Activated CD4-positive, alpha-beta T cell treated with anti-CD3 and anti-CD28 coated beads, Interleukin-2, Interleukin-4, amounts not matched to agents 100 ng/mL and 50 ng/mL, durations not matched to agents 16 hours and 8 hours (primary cell): ENCODE measurements at regions not wholly inside any gene's neighbourhood (a gene's known extent, or its start where the extent isn't known, plus 50 kb on each side); places are given as distances from the start of the nearest gene placed in this dataset.
A peak's percentile ranks its signal among the peaks of the same experiment; 100 is the strongest.
"Not testable (repeated sequence)": the region's sequence is repeated elsewhere in the genome, so short reads cannot be mapped to it uniquely, and the experiment has no call there.

Experiments used
- DNase-seq: peaks from one replicate; pipeline ENCODE4 v3.0.0-alpha.2; 2020; ENCODE audit warnings: low spot score

DNA sequence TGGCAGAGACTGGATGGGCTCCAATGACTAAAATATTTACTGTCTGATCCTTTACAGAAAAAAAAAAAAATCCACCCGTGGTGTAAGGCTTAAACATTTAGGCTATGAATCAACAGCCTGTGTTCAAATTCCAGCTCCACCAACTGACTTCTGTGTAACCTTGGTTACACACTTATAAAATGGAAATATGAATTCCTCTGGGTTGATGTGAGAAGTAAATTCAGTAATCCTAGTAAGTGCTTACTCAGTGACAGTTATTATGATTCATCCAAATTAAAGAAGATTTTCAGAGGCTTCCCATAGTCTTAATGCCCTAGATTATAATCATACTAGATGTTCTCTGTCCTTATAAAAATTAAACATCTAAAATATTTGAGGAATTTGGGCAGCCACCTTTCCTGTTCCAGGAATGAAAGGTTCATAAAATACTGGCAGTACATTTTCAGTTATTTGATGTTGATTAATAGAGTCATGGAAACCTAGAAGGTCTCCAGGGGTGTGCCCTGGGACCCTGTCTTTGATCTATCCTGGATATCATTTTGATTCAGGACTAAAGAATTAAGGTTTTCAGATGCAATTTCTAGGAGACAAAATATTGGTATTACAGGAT lies 180.3 kb upstream of the ZNF217 start:
- no peak for DNase-seq

GRCh38 chr20:53773066-53773791 lies 179.6 kb upstream of the ZNF217 start:
- not testable (repeated sequence) for DNase-seq

DNA sequence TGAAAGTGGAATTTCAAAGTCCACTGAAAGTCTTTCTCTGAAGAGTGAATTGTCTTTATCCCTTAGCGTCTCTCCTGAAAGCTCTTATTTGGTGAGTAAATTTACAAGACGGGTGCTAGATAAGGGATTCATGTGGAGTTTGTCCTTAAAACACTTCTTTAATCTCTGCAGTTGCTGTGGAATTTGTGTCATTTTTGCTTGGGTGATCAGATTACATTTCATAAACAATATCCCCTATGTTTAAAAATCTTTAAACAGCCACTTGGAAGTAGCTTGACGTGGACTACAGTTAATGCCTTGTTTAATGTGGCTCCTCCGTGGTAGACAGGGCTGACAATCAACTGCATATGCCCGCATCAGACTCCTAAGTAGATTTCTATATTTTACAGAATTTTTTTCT lies 175.4 kb upstream of the ZNF217 start:
- no peak for DNase-seq

- DNase-seq: no peak
These were observed 174.7 kb upstream of the ZNF217 start for GRCh38 chr20:53768329-53768728.

DNA sequence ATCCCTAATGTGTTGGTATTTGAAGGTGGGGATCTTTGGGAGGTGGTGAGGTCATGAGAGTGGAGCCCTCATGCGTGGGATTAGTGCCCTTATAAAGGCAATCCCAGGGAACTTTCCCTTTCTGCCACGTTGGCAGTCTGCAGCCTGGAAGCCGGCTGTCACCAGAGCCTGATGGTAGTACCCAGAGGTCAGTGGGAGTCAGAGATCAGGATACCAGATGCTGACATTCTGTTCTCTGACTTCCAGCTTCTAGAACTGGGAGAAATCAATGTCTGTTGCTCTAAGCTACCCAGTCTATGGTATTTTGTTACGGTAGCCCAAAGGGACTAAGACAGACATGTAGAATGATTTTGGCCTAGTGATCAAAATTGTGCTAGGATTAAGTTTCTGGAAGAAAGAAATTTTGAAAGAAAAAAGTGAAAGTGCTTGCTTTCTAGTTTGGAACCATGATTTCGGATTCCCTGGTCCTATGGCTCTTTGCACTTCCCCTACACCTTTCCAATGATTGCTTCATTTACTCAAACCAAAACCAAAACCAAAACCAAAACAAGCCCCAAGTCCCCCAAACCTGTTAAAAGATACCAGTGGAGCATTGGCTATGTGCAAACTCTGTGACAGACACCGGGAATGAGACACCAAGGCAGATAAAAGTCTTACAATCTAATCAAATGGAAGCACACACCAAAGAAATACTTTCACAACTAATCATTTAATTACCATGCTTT lies 173.7 kb upstream of the ZNF217 start:
- no peak for DNase-seq

DNA sequence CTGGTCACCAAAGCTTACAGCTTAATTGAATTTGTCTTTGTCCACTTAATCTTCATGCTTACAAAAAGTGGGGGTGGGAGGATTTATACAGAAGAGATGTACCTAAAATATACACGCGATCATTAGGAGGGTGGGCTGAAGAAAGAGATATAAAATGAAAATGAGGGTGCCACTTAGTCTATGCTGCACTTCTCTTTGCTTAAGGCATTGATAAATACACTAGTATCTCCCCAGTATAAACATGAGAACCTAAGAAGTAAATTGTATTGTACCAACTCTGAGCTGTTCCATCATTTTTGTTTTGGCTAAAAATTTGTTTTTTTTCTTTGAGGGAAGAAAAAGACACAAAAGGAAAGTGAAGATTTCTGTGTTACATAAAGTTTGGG lies 170.8 kb upstream of the ZNF217 start:
- no peak for DNase-seq

- no peak for DNase-seq
These were observed 170.2 kb upstream of the ZNF217 start for GRCh38 chr20:53763707-53764414.

- not testable (repeated sequence) for DNase-seq
These were observed 168.8 kb upstream of the ZNF217 start for GRCh38 chr20:53762423-53762798.

DNA sequence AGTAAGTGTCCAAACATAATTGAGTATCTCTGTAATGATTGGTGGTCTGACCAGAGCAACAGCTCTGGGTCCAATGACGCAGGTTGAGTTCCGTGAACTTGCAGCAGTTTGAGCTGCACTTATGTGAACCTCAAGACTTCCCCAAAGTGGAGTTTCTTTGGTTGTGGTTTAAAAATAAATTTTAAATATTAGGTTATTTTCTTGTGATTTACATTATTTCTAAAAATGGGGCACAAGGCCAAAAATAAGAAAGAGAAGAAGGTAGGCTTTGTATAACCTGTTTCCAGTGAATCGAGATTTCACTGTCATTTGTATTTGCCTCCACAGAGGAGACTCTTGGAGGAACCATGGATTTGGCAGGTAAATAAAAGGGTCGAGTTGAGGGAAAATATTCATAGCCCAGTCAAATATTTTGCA lies 166.4 kb upstream of the ZNF217 start:
- no peak for DNase-seq

GRCh38 chr20:53757472-53757913 lies 163.9 kb upstream of the ZNF217 start:
- DNase-seq: no peak

DNA sequence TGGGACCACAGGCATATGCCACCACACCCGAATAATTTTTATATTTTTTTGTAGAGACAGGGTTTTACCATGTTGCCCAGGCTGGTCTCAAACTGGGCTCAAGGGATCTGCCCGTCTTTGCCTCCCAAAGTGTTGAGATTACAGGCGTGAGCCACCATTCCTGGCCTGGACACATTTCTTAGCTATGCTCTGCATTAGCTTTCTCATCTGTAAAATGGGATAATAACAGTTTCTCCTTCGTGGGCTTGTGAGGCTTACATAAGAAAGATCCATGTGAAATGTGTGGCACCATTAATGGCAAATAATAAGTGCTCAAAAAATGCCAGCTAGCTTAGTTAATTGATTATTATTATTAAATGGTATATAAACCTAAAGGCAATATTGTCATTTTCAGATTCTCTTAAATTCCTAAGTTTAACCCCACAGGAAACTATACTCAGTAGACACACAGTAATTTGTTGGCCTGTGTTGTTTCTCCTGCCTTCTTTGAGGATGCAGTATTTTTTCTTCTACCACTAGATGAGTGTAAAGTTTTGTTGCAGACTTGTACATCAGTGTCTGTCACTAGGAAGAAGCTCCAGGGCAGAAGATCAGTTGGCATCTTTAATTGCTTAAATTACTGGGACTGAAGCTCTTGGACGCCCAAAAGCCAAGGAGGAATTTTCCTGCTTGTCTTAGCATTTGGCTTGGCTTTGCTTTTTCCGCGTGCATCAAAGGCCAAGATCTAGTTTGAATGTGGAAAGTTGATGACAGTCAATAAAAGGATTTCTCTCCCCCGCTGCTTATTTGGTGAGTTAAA lies 162.3 kb upstream of the ZNF217 start:
- DNase-seq: no peak

- DNase-seq: no peak
These were observed 160.3 kb upstream of the ZNF217 start for GRCh38 chr20:53753880-53754459.

GRCh38 chr20:53752971-53753879 lies 159.6 kb upstream of the ZNF217 start:
- no peak for DNase-seq

DNA sequence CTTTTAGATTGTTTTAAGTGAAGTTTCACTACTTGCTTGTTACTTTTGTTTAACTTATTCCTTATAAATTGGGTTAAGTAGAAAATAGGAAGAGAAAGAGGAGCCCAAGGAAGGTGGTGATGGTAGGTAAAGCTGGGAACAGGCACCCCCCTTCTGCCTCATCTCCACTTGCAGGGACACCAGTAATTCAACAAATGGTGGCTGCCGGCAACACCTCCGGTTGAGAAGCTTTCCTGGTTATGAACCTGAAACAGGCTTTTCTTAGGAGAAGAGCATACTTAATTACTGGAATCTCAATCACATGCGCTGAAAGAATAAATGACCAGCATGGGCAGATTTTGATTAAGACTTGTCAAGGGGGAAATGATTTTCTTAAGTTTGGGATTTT lies 158.9 kb upstream of the ZNF217 start:
- no peak for DNase-seq

- DNase-seq: no peak
These were observed 158.1 kb upstream of the ZNF217 start for GRCh38 chr20:53751620-53752318.

DNA sequence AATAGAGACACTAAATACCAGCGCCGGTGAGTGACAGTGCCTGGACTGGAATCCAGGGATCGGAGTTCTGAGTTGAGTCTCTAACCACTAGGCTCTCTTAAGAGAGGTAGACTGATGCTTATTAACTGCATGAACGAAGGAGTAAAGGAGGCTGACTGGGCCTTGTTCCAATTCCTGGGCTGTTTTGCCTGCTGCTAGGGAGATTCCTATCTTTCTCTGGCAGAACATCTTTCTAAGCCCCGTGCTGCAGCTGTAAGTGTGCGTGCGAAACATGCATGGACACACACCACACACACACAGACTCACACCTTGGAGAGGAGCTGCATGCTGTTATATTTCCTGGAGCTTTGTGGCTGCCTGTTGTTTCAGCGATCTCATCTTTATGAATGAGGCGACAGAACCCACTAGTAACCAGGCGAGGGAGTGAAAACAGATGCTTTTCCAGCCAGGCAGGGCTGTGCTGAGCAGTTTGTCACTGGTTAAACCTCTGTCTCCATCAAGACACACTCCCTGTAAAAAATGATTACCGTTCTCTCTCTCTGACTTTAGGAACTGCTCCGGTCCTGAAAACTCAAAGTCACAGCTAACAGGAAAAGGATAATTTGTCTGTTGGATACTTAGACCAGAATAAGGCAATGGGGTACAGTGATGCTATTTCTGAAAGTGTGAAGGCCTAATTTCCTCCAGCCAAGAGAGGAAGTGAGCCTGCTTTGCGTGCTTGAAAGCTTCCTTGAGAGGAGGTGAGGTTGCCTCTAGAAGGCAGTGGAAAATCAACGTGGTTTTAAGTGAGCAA lies 157.4 kb upstream of the ZNF217 start:
- peak; percentile 78 for DNase-seq

GRCh38 chr20:53749499-53749898 lies 155.9 kb upstream of the ZNF217 start:
- DNase-seq: no peak

DNA sequence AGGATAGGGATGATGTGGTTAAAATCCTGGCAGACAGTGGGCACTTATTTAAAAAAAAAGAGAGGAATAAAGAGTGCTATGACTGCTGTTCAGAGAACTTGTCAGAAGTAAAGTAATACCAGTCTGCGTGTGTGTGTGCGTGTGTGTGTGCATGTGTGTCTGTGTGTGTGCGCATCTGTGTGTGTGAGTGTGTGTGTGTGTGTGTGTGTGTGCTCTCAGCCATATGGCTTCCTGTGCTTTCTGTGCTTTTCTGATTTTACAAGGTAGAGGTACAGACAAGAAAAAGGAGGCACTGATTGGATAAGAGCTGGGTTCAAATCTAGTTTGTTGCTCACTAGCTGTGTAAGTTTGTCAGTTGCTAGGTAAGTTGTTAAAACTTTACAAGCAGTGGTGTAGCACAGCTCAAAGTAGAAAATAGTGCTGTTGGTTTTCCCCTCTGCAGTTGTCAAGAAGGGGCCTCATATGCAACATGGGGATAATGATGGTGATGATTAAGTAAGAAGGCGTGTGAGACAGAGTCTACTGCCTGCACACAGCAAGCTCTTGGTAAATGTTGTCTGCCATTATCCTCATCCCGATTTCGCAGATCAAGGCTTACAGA lies 155.3 kb upstream of the ZNF217 start:
- DNase-seq: no peak
